ENCODE measurements at regions not wholly inside any gene's neighbourhood (a gene's known extent, or its start where the extent isn't known, plus 50 kb on each side); places are given as distances from the start of the nearest gene placed in this dataset.
A peak's percentile ranks its signal among the peaks of the same experiment; 100 is the strongest.
"Not testable (repeated sequence)": the region's sequence is repeated elsewhere in the genome, so short reads cannot be mapped to it uniquely, and the experiment has no call there.

DNA sequence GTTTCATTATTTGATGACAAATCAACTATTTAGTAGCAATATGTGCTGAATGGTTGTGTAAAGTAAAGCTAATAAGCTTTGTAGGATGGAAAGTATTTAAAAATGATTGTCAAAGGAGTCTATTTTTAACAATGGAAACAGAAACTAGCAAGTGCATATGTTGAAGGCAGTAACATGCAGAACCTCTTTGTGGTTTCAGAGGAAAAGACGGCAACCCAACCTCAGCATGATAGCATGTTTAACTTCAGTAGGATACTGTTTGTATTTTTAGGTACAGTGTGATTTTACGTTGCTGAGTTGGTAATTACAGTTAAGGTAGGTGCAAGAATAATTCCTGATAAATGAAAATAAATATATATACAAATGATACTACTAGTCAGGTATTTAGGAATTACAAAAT, 545.4 kb downstream of the CDY1 start:
- not testable (repeated sequence) for DNase-seq

DNA sequence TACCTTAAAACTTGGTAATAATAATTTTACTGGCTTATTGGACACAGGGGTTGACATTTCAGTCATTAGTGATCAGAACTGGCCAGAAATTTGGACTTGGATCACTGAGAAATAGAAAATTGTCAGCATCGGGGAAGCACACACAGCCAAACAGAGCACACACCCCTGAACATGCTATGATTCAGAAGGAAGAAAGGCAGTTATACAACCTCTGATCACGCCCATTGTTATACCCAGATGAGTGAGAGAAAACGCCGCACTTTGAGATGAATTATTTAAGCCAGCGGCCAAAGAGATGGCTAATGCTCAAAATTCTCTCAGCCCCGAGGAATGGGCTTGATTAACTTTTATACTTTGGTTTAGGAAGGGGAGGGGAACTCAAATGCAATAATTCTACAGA, 557.4 kb downstream of the CDY1 start:
- not testable (repeated sequence) for DNase-seq

DNA sequence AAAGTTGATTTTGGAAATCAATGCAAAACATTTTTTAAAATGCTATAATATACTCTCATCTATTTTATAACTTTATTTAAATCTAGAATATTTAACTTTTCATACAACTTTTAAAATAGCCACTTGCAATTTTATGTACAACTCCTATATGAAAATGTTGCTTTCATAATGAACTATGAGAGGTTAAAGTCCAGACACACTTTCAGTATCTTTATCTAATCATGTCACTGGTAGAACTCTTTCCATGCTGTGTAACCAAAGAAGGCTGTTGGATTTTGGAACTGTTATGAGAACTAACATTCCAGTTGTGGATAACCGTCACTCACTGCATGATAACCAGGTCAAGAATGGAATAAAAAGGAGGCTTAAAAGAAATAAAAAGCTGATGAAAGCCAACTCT, 603.1 kb downstream of the CDY1 start:
- not testable (repeated sequence) for DNase-seq

DNA sequence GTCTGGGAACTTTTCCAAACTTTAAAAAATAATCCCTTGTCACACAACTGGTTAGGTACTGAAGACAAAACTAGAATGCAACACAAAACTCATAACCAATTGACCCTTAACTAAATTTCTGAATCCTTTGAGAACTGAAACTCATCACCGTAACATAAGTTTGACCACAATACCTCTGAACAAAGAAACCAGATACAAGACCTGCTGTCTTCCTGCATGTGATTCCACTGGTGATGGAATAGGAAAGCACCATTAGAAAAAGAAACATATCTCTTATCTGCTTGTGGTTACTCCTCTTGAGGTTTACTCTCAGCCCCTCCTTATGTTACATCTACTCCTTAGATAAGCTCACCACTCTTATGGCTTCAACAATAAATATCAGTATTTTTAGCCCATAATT, 603.6 kb downstream of the CDY1 start:
- not testable (repeated sequence) for DNase-seq

DNA sequence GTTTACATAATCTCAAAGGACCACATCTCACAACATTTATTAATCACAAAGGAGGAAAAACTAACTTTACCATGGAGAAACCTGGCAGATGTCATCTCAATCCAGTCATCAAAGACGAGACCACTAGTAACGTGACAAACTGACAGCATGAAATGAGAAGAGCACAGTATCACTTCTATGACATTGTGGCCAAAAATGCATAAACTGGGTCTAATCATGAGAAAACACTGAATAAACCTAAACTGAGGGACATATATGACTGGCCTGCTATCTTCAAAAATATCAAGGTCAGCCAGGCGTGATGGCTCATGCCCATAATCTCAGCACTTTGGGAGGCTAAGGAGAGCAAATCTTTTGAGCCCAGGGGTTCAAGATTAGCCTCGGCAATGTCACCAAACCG, 619.0 kb downstream of the CDY1 start:
- not testable (repeated sequence) for DNase-seq

DNA sequence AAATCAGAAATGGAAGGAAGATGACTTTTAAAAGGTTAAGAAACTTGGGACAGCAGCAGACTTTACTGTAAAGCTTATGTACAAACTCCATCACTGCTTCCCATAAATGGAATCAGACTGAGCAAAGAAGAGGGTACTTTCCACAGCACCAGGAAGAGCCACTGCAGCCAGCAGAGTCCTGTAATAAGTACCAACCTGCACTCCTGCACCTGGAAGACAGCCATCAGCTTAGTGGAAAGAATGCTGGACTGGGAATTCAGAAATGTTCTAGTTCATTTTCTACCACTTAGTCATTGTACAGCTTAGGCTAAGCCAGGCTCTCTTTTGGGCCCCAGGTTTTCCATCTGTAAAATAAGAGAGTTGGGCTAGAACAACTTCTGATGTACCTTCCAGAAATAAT, 632.3 kb downstream of the CDY1 start:
- not testable (repeated sequence) for DNase-seq

DNA sequence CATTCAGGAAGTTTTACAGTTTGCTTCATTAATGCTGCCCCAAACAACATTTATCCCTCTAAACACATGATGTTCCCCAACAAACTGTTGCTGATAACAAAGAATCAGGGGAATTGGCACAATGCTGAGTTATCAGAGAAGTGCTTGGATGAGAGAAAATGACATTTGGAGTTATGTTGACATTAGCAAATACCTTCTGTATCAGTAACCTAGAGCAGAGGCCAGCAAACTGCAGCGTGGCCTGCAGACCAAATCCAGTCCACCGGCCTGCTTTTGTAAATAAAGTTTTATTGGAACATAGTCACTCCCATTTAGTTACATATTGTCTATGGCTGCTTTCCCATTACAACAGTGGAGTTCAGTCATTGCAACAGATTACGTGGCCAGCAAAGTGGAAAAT, 643.5 kb downstream of the CDY1 start:
- DNase-seq = not testable (repeated sequence)

DNA sequence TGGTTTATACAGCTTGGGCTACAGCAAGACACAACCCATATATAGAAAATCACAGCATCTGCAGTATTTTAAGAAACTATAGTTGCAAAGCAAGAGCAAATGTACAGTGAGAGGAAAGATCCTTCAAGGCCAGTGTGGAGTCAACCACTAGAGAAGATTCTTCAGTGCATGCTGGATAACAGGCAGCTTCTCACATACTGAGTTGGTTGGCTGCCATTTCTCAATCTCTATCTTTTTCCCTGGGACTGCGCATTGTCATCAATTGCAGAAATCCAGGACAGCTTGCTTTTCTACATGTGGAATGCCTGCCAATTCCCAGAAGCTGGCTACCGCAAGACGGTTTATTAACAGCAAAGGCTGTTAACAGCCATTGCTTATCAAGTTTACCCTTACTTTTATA, 646.5 kb downstream of the CDY1 start:
- DNase-seq = not testable (repeated sequence)

DNA sequence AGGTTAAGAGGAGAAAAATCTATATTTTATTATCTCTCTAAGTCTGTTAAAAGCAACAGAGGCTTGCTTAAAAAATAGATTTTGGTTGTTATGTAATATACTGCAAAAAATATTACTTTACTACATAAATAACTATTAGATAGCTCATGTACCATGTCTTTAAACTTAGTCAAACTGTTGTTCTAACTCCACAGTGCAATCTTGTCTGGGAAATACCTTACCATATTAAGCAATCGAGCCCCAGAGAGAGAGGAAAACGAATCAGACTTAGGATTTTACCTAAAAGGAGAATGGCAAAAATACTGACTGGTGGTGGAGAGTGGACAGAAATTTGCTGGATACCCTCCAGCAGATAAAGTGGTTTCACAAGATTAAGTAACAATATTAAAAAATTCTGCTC, 647.0 kb downstream of the CDY1 start:
- DNase-seq = not testable (repeated sequence)

DNA sequence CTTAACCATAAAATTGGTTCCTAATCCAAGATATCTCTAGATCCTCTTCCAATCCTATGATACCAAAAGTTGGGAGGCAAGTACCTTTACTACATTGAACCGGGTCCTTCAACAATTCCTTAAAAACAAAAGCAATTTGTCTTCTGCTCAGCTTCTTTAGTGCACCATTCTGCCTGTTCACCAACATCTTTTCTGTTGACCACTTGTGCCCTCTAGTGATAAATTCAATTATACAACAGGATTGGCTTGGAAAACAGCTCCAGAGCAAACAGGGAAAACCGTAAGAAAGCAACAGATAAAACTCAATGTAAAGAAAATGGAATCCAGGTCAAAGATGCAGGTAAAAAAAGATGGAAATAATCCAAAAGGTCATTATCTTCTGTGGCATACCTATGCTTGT, 651.2 kb downstream of the CDY1 start:
- DNase-seq = not testable (repeated sequence)

DNA sequence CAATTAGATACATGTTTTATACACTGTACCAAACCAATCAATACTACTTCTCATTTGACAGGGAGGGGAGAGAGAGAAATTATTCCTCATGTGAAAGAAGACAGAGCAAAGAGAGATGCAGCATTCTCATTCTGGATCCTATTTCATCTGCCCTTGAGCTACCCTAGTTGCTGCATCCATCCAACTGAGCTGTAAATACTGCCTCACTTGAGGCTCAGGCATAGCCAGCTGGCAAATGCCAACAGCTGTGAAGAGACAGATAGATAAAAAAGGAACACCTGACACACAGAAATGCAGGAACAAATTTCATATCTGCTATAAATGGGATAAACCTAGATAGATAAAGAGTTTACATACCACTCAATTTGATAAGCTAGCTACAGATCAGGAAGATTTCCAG, 684.1 kb downstream of the CDY1 start:
- not testable (repeated sequence) for DNase-seq

DNA sequence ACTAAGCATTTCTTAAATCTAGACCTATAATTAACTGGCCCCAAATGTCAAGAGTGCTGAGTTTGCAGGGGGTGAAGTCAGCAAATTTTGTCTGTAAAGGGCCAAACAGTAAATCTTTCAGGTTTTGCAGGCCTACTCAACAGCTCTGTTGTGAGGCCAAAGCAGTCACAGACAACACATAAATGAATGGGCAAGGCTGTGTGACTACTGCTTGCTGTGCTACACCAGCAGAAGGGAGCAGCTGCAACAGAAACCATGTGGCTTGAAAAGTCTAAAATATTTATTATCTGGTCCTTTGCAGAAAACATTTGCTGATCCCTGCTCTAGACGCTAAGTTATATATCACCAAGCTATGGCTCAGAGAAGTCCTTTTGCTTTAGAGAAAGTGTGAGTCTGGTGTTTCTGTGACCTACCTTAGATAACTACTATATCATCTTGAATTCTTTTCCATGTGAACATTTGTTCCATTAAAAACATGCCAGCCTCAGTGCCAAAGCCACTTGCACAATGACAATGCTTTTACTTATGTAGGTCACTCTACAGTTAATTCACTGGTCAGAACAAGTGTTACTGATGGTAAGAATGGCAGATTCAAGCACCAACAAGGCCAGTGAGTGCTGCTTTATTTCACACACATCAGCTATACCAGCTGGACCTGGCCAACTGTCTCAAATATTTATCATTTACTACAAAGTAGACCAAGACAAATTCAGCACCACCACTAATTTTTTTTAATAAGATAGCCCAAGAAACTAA, 684.9 kb downstream of the CDY1 start:
- not testable (repeated sequence) for DNase-seq

DNA sequence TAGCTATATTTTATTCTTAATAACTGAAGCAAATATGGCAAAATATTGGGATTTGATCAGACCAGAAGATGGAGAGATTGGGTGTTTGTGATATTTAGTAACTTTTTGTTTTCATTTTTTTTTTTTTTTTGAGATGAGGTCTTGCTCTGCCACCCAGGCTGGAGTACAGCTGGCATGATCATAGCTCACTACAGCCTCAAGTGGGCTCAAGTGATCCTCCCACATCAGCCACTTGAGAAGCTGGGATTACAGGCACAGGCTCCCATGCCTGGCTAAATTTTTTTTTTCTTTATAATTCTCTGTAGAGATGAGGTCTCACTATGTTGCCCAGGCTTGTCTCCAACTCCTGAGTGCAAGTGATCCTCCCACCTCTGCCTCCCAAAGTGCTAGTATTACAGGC, 686.4 kb downstream of the CDY1 start:
- DNase-seq = not testable (repeated sequence)

DNA sequence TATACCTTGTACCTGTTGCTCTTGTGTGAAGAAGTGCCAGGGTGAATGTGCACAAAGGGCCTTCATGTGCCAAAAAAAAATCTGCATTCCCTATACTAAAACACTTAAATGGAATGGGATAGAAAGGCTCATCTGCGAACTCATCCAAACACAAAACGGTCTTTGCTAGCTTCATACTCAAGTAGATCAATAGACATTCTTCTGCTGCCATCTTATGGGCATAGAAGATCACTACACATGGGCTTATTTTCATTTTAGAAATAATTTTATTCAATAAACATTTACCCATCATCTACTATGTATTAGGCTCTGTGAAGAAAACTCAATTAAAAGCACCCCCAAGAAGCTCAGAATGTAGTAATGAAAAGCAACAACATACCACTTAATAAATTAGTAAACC, 693.1 kb downstream of the CDY1 start:
- peak; percentile 0 for DNase-seq

DNA sequence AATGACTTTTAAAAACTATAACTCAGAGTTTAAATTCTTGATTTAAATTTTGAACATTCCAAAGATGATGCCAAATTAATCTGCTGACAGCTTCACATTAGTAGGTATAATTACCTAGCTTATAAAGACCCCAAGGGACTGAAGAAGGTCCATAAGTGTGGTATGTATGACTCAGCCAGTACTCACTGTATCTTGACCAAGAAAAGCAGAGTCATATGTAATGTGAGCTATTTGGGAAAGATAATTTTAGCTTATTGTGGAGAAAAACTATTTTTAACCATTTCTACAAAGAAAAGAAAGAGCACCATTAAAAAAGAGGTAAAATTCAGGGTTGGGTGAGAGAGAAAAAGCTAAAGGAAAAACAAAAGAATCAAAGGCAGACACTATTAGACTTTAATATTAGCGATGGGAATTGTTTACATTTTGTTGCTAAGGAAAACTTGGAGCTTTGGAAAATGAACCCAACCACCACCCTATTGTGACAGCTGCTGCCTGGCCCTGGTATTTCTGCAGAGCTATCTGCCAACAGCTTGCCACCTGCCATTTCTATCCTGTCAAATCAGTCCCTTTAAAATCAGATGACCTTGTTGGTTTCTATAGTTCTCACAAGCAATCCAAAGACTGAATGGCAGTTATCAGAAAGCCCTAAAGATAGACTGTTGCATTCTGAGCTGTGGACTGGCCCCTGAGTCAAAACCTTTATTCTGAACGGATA, 697.7 kb downstream of the CDY1 start:
- DNase-seq = not testable (repeated sequence)

DNA sequence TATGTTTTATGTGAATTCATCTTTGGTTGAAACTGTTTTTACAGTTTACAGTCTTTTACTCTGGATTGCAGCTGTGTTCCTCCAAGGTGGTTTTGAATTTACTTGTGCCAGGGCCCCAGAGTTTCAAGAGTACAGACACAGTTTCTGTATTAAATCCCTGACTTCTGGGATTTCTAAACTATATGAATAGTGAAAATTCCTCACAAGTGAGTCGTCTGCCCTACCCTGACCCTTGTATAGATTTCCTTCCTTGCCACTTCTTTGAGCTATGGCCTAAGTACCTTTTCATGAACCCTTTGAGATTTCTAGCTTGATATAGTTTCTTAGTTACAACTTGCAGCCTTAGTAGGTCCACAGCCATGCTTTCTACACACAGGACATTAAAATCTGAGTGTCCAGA, 700.8 kb downstream of the CDY1 start:
- DNase-seq = not testable (repeated sequence)

DNA sequence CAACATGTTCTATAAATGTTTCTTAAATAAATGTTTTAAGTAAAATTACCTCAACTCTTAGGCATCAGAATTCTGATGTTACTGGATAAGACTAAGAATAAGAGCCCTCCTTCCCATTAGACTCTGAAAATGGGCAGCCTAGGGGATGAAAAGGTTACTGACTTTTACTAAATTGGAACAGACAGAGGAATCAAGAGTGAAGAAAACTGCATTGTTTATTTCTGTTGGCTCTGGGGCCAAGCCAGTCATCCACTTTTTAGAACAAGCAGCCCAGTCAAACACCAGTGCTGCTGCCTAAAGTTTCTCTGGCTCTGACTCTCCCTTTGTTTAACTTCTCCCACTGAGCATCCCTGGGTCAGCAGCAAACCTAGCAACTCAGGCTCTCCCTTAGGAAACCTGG, 731.0 kb downstream of the CDY1 start:
- DNase-seq = not testable (repeated sequence)

DNA sequence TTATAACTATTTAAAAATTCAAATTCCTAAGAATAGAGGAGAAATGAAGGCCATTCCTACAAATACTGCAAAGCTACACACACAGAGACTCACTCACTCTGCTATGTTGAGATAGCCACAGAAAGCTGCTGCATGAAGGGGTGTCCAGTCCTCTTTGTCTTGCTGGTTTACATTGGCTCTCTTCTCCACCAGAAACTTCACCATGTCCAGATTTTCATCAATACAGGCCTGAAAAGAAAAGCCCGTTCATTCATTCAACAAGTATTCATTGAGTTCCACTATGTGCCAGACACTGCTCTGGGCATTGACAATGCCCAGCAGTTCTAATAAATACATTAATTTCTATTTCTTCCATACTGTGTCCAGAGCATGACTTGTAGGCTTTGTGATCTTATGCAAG, 732.3 kb downstream of the CDY1 start:
- DNase-seq = no peak

DNA sequence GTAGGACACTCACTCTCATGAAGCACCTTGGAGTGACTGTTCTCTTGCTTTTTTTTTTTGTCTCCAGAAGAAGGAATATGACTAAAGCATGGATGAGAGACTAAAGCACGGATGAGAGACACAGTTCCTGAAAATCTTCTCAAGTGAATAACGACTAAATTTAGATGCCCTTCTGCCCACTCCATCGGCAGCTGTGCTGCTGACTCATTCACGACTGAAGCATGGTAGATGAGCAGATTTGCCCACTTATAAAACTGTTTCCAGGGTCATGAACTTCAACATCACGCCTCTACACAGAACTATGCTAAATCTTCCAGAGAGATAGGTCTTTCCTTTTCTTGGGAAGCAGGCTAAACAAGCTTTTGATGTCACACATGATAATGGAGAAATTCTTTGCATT, 738.0 kb downstream of the CDY1 start:
- DNase-seq = not testable (repeated sequence)

DNA sequence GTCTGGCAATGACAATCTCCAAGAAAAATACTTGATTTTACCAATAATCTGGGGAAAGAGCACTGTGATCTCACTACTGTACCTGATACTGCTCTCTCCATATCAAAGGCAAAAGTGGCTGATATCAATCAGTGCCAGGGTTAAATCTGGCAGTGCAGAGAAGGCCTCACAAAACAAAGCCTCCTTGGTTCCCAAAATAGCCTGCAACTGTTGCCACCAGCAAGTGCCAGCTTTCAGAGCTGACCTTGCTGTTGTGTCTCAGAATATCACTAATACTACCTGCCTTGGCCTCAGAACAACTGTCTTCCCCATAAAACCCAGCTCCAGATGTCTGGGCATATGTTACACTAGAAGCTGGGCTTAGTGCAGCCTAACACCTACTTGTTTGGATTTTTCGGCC, 738.6 kb downstream of the CDY1 start:
- not testable (repeated sequence) for DNase-seq

DNA sequence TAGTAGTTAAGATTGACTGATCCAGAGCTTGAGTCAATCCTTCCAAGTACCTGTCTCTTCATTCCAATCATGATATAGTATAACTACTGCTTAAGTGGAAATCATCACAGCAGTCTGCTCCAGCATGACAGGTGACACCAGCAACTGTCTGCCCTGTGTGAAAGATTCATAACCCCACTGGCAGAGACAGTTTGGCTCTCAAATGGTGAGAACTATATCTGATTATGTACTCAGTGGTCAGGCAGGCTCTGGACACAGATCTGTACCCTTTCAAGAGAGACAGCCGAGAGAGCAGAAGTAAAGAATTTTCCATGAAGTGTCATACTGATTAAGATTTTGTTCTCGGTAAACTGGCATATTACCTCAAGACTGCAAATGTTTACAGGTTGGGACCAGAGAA, 741.5 kb downstream of the CDY1 start:
- not testable (repeated sequence) for DNase-seq

DNA sequence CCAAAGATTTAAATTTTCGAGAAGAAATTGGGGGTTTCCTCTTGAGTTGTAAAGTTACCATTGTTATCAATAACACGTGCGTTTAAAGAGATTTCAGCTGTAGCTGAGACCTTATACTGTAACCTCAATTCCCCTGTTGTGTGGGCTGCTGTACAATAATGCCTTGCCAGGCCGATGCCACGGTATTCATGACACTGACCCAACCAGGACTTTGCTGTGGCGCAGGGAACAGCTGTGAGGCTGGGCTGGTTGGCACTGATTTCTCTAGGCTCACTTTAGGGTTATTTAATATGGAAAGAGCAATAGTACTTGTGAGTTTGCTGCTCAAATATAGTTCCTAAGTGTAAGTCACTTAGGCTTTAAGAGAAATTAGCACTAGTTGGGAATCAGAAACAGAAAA, 744.2 kb downstream of the CDY1 start:
- not testable (repeated sequence) for DNase-seq

DNA sequence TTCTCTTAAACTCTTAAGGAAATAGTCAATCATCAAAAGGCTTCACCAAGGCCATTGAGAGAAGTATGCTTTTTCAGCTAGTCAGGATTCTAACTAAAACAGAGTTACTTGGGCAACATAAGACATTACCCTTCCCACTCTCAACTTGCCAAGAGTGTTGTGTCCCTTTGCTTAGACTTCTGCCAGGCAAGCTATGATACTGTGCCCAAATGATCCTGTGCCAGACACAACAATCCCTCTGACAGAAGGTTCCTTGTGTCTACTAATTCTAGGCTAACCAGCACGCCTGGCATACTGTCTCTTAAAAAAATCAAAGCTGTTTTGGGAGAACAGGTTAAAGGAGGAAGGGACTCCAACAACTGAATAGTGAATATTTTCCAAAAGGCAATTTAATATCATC, 750.6 kb downstream of the CDY1 start:
- not testable (repeated sequence) for DNase-seq

DNA sequence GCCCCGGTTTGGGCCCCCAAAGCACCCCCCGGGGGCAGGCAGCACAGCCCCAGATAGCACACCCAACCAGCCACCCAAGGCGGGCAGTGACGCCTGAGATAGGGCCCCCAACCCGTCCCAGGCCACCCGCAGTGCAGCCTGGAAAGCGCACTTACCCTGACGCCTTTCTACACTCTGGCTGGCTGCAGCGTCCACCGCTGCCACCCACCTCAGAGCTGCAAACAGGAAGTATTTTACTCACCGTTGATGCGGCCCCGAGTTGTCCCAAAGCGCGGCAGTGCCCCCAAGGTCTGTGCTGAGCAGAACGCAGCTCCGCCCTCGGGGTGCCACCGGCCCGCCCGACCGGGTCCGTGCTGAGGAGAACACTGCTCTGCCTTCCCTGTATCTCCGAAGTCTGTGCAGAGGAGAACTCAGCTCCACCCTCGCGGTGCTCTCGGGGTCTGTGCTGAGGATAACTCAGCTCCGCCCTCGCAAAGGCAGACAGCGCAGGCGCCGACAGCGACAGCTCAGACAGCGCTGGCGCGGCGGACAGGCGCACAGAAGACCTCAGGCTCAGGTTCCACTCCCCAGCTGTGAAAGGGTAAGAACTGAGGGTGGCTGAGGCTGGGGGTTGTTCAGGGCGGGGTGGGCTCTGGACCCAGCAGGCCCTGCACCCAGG, 786.9 kb downstream of the CDY1 start:
- no peak for DNase-seq
